ENCODE measurements at regions not wholly inside any gene's neighbourhood (a gene's known extent, or its start where the extent isn't known, plus 50 kb on each side); places are given as distances from the start of the nearest gene placed in this dataset.

- H2BK5ac ChIP-seq (ENCODE audit: low read depth, low read length) = no peak overlapping the region
- H3K14ac ChIP-seq (ENCODE audit: insufficient read length) = no peak overlapping the region
- H3K9ac ChIP-seq (replicated peaks in 1 of 4; ENCODE audit: extremely low read depth in 1 of 4, low read depth in 3 of 4, low read length in 3 of 4) = no peak overlapping the region
- H3K56ac ChIP-seq (replicated peaks; ENCODE audit: insufficient read length, low read depth, low read length) = no peak overlapping the region
- H3K27ac ChIP-seq (ENCODE audit: low read depth, low read length) = no peak overlapping the region
- no peak overlapping the region for H2BK20ac ChIP-seq (ENCODE audit: low read length)
- CTCF ChIA-PET (ENCODE audit: partially characterized antibody) = interaction anchor here (0.6 to 4.3 kb wide), 3 partner anchors 31 to 220 kb away, joined by 3 to 17 read pairs (median 4); no protein-coding TSS in a partner anchor
- no peaks in the 10 kb centered on the region for H4K20me1 ChIP-seq (replicated peaks in 1 of 2; ENCODE audit: control insufficient read depth in 1 of 2, insufficient read depth in 2 of 2, low read length in 2 of 2)
- no peak overlapping the region for H4K5ac ChIP-seq (ENCODE audit: insufficient read length, low read depth, low read length)
- DNase-seq (ENCODE audit: low read depth in 1 of 2, low spot score in 2 of 2) (no peak), FAIRE-seq (no peak)
- no peak overlapping the region for H4K8ac ChIP-seq (ENCODE audit: extremely low read depth, insufficient read depth, low read length)
- POLR2A ChIA-PET (ENCODE audit: partially characterized antibody) = no interaction called here
- no peak overlapping the region for H3K4me2 ChIP-seq (ENCODE audit: insufficient read depth in 1 of 2, low read depth in 2 of 2, low read length in 2 of 2)
- no peak overlapping the region for H2AFZ ChIP-seq (ENCODE audit: low read length)
- no peak overlapping the region for H2BK120ac ChIP-seq (replicated peaks; ENCODE audit: low read depth, low read length)
- no peak overlapping the region for H2AK5ac ChIP-seq (ENCODE audit: low read depth, low read length)
- 88% methylated on average over 3 of the region's 3 CpGs; no CpG with 5 or more reads in 1 of the 2 experiments for WGBS, 2 experiments (ENCODE audit: extremely low coverage in 1 of 2, insufficient coverage in 1 of 2, insufficient read length in 1 of 2, insufficient replicate concordance in 2 of 2, low coverage in 1 of 2, low lambda C conversion rate in 2 of 2, missing lambda C conversion rate in 1 of 2)
- H3K23ac ChIP-seq (ENCODE audit: insufficient read length) = no peak overlapping the region
- H3K23me2 ChIP-seq (ENCODE audit: low read depth, low read length) = no peaks in the 10 kb centered on the region
- no peaks in the 10 kb centered on the region for H3K79me2 ChIP-seq (ENCODE audit: control insufficient read depth in 1 of 2, insufficient read depth in 2 of 2, low read length in 2 of 2)
- H3K18ac ChIP-seq (ENCODE audit: extremely low read depth, low read length) = no peak overlapping the region
- no peaks in the 10 kb centered on the region; a peak in 1 of 7 replicates for H3K4me1 ChIP-seq (replicated peaks in 1 of 4; ENCODE audit: control insufficient read depth in 3 of 4, insufficient read depth in 4 of 4, low read length in 3 of 4)
- no peaks in the 10 kb centered on the region for H3K36me3 ChIP-seq (ENCODE audit: control insufficient read depth in 2 of 4, insufficient read depth in 4 of 4, low read length in 3 of 4)
- H4K91ac ChIP-seq (replicated peaks; ENCODE audit: insufficient read length, low read length) = no peak overlapping the region
- no peak overlapping the region for H2BK15ac ChIP-seq (ENCODE audit: low read length)
- H3K9me3 ChIP-seq (ENCODE audit: insufficient read depth in 2 of 2, low read depth in 1 of 2, low read length in 1 of 2) = no peaks in the 10 kb centered on the region
- H3K79me1 ChIP-seq (ENCODE audit: low read depth, low read length) = no peaks in the 10 kb centered on the region
- H3K4me3 ChIP-seq (ENCODE audit: extremely low read depth in 1 of 4, insufficient read depth in 2 of 4, low read depth in 3 of 4, low read length in 4 of 4) = no peak overlapping the region
- H2BK12ac ChIP-seq (ENCODE audit: low read depth, low read length) = no peak overlapping the region
- no peak overlapping the region for H3K4ac ChIP-seq (replicated peaks; ENCODE audit: insufficient read length, low read depth, low read length)
- H3K27me3 ChIP-seq (replicated peaks in 1 of 4; ENCODE audit: control insufficient read depth in 3 of 4, extremely low read depth in 1 of 4, insufficient read depth in 3 of 4, low read length in 3 of 4) = no peaks in the 10 kb centered on the region
- TF ChIP-seq RNF2 (IDR thresholded peaks at IDR 0.05; ENCODE audit: borderline replicate concordance, low read depth, low read length, missing control alignments, poor library complexity, severe bottlenecking) = no peak
- no peak for TF ChIP-seq KDM1A (IDR thresholded peaks at IDR 0.05; ENCODE audit: borderline replicate concordance, low read length)
- TF ChIP-seq SRF (IDR thresholded peaks at IDR 0.05; ENCODE audit: low read depth, low read length) = no peak
- TF ChIP-seq ZNF274 (IDR thresholded peaks at IDR 0.05; ENCODE audit: borderline replicate concordance, extremely low read depth, low read length) = no peak
- no peak for TF ChIP-seq SAP30 (IDR thresholded peaks at IDR 0.05; ENCODE audit: insufficient read depth, insufficient replicate concordance, low read length)
- no peak for TF ChIP-seq SIRT6 (IDR thresholded peaks at IDR 0.05; ENCODE audit: low read length)
- TF ChIP-seq YY1 (IDR thresholded peaks at IDR 0.05; ENCODE audit: low read depth, low read length) = no peak
- TF ChIP-seq USF2 (IDR thresholded peaks at IDR 0.05; ENCODE audit: low read length) = no peak
- no peak for TF ChIP-seq EP300 (IDR thresholded peaks at IDR 0.05; ENCODE audit: borderline replicate concordance in 1 of 2, low read depth in 2 of 2, low read length in 2 of 2)
- no peak for TF ChIP-seq ATF3 (IDR thresholded peaks at IDR 0.05; ENCODE audit: insufficient read depth, low read depth, low read length)
- TF ChIP-seq CBX8 (IDR thresholded peaks at IDR 0.05; ENCODE audit: borderline replicate concordance, low read depth, low read length) = no peak
- TF ChIP-seq CREB1 (IDR thresholded peaks at IDR 0.05) = no peak
- TF ChIP-seq NANOG (IDR thresholded peaks at IDR 0.05; ENCODE audit: insufficient read depth, low read depth, low read length, poor library complexity, severe bottlenecking) = no peak
Measured at GRCh38 chr10:109418795-109419194, 504.5 kb downstream of the XPNPEP1 start.
